ENCODE measurements at regions not wholly inside any gene's neighbourhood (a gene's known extent, or its start where the extent isn't known, plus 50 kb on each side); places are given as distances from the start of the nearest gene placed in this dataset.

GRCh38 chr6:156525541-156525940 lies 251.6 kb upstream of the ARID1B start:
- no peak for DNase-seq (ENCODE audit: low read depth)
- H3K4me3 ChIP-seq (ENCODE audit: low read length) = no peak overlapping the region
- TF ChIP-seq CTCF (IDR thresholded peaks at IDR 0.05; ENCODE audit: insufficient read depth, low read depth, low read length, missing control alignments) = no peak

- no peak overlapping the region for H3K4me3 ChIP-seq (ENCODE audit: low read length)
- TF ChIP-seq CTCF (IDR thresholded peaks at IDR 0.05; ENCODE audit: insufficient read depth, low read depth, low read length, missing control alignments) = no peak
- no peak for DNase-seq (ENCODE audit: low read depth)
Observed at GRCh38 chr6:156519940-156520339, 257.2 kb upstream of the ARID1B start.

GRCh38 chr6:156517088-156517487 lies 260.1 kb upstream of the ARID1B start:
- no peak for TF ChIP-seq CTCF (IDR thresholded peaks at IDR 0.05; ENCODE audit: insufficient read depth, low read depth, low read length, missing control alignments)
- no peak for DNase-seq (ENCODE audit: low read depth)
- no peak overlapping the region for H3K4me3 ChIP-seq (ENCODE audit: low read length)

- DNase-seq (ENCODE audit: low read depth) = no peak
- TF ChIP-seq CTCF (IDR thresholded peaks at IDR 0.05; ENCODE audit: insufficient read depth, low read depth, low read length, missing control alignments) = no peak
- no peak overlapping the region for H3K4me3 ChIP-seq (ENCODE audit: low read length)
Observed at GRCh38 chr6:156515242-156515641, 261.9 kb upstream of the ARID1B start.

- no peak for TF ChIP-seq CTCF (IDR thresholded peaks at IDR 0.05; ENCODE audit: insufficient read depth, low read depth, low read length, missing control alignments)
- no peak overlapping the region for H3K4me3 ChIP-seq (ENCODE audit: low read length)
- DNase-seq (ENCODE audit: low read depth) = no peak
Observed at GRCh38 chr6:156513504-156513903, 263.7 kb upstream of the ARID1B start.

GRCh38 chr6:156511570-156511969 lies 265.6 kb upstream of the ARID1B start:
- no peak for DNase-seq (ENCODE audit: low read depth)
- H3K4me3 ChIP-seq (ENCODE audit: low read length) = no peak overlapping the region
- TF ChIP-seq CTCF (IDR thresholded peaks at IDR 0.05; ENCODE audit: insufficient read depth, low read depth, low read length, missing control alignments) = no peak

- DNase-seq (ENCODE audit: low read depth) = no peak
- H3K4me3 ChIP-seq (ENCODE audit: low read length) = no peak overlapping the region
- TF ChIP-seq CTCF (IDR thresholded peaks at IDR 0.05; ENCODE audit: insufficient read depth, low read depth, low read length, missing control alignments) = no peak
Observed at GRCh38 chr6:156511051-156511450, 266.1 kb upstream of the ARID1B start.
